GM18907 (cell line): ENCODE measurements at regions not wholly inside any gene's neighbourhood (a gene's known extent, or its start where the extent isn't known, plus 50 kb on each side); places are given as distances from the start of the nearest gene placed in this dataset.

Experiments
- ATAC-seq: cut with Tn5 transposase; IDR thresholded peaks from one replicate; pipeline ENCODE4 v1.9.1; 2021; ENCODE audit warnings: mild to moderate bottlenecking, moderate library complexity; ENCODE audit not compliant: unreplicated experiment

DNA sequence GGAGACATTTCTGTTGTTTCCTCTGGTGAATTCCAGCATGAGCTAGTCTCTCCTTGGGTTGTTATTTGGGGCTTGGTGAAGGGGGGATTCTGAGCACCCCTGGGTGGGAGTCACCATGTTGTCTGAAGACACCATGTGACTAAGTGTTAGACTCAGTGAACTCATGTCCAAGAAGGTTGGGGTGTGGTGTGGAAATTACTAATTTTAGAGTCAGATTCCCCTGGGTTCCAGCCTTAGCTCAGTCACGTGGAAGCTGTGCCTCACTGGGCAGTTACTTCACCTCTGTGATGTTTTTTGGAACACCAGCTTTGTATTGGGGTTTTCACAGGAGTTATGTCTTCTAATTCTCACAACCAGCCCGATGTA, 171.5 kb downstream of the RPLP1 start:
- no peak for ATAC-seq

DNA sequence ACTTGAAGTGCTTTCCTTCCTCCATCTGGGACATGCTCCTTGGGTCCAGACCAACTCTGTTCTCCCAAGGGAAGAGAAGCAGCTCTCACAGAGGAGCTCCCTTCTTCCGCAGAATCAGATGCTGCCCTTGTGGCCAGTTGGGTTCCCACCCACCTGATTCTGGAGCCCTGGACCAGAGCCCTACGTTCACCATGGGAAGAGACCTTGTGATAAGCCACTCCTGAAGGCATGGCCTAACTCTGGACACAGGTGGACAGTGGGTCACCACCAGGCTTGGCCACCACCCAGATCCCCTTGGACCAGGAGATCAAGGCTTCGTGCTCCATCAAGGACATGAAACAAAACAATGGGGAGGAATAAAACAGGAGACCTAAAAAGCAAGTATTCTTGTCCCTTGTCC, 172.2 kb downstream of the RPLP1 start:
- ATAC-seq: no peak

- ATAC-seq: no peak
Observed at GRCh38 chr15:69625328-69625727, 172.7 kb downstream of the RPLP1 start.

DNA sequence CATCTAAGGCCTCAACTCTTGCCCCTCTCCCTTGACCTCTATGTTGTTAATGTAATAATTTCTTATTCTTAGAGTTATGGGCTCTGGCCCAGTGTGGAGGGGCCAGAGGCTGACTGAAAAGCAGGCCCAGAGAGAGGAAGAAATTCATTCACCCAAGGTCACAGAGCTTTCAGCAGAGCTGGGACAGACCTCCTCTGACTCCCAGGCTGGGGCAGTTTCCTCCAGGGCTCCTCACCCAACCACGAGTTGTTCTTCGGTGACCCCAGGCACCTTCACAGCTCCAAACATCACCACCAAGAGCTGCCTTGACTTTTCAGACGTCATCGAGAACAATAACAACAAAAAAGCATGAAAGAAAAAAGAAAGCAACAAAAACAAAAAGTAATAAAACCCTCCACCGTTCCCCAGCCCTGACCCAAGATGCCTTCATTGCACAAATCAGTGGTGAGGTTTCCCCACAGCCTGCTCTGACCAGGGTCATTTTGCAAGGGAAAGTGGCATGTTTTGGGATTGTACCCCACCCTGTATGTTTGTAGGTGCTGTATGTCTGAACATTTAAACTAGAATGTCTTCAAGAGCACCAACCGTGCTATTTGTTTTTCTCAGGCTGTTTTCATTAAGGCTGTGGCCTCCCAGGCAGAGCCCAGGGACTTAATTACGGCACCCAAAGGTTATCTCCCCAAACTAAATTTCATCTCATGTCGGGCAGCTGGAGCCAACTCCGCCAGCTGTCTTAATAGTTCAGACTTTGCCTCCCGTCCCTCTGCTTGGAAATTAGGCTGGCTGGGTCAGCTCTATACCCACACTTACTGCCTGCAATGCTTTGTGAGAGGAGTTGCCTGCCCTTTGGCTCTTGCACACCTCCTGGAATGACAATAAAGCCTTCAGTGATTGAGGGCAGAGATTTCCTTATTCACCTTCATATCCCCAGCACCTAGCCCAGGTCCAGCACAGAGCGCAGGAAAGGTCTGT, 173.8 kb downstream of the RPLP1 start:
- no peak for ATAC-seq

DNA sequence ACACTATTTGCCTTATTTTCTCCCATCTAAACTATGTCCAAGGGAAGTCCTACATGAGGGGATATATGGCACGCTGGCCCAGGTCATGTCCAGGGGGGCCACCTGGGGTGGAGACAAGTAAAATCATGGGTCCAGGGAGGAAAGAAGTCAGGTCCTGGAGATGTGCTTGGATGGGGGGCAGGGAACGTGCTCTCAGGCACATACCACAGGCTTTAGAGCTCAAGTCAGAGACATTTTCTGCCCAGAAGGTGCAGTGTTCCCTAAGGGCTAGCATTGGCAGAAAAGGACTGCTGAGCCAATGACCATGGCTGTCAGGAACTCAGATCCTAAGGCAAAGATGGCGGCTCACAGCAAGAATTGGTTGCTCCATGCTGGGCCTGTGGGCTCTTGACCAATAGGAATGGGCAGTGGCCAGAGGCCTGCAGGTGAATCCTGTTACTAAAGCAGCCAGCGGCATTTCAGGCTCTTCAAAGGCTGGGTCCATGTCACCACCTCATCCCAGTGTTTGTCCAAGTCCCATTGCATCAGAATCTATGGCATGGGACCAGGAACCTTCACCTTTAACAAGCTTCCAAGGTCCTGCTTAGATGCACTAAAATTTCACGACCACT, 175.0 kb downstream of the RPLP1 start:
- ATAC-seq: no peak

- ATAC-seq: no peak
Observed at GRCh38 chr15:69628256-69629093, 175.9 kb downstream of the RPLP1 start.

- no peak for ATAC-seq
Observed at GRCh38 chr15:69629631-69630161, 177.1 kb downstream of the RPLP1 start.

GRCh38 chr15:69631005-69631404, 178.4 kb downstream of the RPLP1 start:
- ATAC-seq: no peak

DNA sequence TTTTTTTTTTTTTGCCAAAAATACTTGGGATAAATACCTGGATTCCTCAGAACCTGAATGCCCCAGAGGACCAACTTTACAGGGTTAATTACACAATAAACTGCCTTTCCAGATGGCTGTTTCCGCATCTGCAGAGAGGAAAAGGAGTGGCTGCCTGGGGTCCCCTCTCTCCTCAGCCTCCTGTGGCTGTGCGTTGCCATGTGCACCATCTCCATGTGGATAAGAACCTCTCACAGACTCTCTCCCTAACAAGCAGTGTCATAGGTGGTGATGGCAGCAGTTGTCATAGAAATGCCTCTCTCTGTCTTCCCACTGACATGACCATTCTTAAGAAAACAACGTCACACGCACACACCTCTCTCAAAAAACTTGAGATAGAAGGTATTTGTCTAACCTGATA, 179.4 kb downstream of the RPLP1 start:
- no peak for ATAC-seq

GRCh38 chr15:69634860-69635259, 182.2 kb downstream of the RPLP1 start:
- ATAC-seq: no peak

DNA sequence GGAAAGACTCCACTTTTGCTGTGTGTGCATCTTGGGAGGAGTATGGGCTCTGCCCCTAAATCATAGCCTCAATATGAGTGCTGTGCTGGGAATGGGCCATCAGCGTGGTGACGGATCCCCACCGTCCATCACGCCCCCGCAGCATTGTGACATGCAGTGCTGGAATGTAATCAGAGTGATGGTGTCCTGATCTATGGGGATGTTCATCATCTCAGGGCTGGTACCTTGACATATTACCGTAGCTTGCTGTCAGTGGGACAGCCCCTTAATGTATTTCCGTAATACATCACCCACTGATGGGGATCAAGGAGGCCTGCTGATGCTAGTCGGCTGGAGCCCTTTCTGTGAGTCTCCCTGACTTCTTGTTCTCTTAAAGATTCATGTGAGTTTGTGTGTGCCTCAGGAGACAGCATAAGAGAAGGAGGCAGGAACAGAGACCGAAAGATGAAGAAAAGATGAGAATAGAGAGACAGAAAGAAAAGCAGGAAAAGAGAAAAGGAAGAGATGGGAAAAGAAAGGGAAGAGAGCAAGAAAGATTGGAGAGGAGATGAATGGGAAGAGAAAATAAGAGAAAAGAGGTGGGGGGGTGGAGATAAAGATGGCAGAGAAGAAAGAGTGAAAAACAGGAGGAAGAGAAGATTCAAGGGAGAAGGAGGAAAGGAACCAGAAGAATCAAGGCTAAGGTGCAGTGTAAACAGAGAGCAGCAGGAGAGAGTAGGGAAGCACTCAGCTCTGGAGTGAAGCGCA, 183.7 kb downstream of the RPLP1 start:
- no peak for ATAC-seq

DNA sequence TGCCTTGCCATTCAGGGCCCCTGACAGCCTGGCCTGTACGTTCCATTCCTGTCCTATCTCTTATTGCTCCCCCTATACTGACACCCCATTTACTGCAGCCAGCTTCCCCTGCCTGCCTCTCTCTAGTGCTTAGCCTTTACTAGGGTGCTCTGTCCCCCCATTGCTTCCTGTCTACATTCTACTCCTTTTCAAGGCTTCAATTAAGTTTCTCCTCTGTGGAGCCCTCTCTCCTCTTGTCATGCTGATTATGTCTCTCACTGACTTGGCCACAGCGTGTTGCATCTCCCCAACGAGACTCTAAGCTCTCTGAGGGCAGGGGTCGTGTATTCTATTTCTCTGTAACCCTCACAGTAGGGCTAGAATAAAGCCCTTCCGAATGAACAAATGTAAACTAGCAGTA, 185.2 kb downstream of the RPLP1 start:
- ATAC-seq: no peak

GRCh38 chr15:69643476-69643875, 190.9 kb downstream of the RPLP1 start:
- ATAC-seq: no peak

GRCh38 chr15:69643971-69644370, 191.4 kb downstream of the RPLP1 start:
- no peak for ATAC-seq

GRCh38 chr15:69644876-69645275, 192.3 kb downstream of the RPLP1 start:
- no peak for ATAC-seq

DNA sequence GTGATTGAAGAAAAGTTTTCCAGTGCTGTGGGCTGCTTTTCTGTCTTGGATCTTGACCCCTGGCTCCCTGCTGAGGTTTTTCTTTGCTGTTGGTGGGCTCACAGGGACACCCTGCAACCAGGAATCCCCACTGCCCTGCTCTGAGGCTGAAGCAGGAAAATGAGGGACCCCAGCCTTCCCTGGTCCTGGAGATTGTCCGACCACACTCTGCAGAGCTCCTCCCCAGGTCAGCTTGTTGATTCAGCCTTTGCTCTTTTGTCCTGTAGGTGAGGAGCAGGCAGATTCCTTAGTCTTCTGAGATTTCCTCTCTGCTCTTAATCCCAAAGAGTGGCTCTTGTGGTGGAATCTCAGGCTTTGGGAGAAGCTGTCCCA, 194.5 kb downstream of the RPLP1 start:
- ATAC-seq: no peak

DNA sequence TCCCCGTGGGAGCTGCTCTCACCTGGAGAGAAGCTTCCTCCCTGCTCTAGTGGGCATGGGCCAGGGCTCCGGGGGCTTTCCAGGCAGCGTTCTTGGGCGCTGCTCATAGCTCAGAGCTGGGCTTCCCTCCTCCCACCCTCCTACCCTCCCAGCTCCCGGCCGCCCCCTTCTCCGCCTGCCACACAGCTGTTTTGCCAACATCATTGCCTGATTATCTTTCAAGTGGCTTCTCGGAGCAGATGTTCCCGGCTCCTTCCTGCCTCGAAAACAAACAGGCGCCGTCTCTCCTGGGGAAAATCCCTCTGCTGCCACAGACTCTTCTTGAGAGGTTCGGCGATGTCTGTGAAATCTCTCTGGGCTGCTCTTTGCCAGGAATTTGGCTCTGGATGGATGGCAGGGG, 195.6 kb downstream of the RPLP1 start:
- no peak for ATAC-seq

DNA sequence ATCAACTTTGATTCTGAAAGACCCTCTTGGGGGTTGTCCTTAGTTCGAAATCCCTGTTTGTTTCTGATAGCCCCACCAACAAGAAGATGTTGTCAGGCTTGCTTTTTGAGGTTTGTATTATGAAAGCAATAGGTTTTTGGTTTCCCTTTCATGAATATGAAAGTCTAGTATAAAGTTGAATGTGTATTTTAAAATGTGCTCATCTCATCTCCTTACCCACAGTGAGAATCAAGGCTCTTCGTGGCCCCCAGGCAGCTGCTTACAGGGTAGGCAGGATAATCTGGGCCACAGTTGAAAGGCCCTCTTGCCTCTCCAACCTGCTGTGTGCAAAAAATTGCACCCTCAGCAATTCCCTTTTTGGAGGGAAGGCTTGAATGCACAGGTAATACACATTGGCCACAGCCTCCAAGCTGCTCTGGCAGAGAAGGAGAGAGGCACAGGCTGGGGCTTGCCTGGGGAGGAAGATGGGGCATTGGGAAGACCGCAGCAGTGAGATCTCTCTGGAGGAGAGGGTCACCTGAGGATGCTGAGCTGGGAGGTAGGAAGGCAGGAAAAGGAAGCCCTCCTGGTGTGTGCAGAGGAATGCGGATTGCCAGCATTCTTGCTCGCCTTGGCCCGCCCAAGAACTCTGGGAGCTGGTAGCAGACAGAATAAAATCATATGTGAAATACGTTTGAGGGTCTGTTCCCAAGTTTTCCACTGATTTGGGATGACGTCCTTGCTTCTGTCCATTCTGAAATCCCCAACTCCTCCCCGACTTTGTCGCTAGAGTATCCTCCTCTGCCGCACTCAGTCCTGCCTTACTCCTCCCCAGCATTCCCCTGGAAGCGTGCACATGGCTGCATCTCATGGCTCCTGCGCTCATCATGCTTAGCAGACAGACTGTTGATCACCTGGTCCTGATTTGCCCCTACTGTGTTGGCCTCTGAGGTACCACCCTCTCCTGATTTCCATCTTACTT, 196.4 kb downstream of the RPLP1 start:
- ATAC-seq: no peak

- ATAC-seq: no peak
Observed at GRCh38 chr15:69652293-69652692, 199.7 kb downstream of the RPLP1 start.
